ENCODE measurements at regions not wholly inside any gene's neighbourhood (a gene's known extent, or its start where the extent isn't known, plus 50 kb on each side); places are given as distances from the start of the nearest gene placed in this dataset.
A peak's percentile ranks its signal among the peaks of the same experiment; 100 is the strongest.

DNA sequence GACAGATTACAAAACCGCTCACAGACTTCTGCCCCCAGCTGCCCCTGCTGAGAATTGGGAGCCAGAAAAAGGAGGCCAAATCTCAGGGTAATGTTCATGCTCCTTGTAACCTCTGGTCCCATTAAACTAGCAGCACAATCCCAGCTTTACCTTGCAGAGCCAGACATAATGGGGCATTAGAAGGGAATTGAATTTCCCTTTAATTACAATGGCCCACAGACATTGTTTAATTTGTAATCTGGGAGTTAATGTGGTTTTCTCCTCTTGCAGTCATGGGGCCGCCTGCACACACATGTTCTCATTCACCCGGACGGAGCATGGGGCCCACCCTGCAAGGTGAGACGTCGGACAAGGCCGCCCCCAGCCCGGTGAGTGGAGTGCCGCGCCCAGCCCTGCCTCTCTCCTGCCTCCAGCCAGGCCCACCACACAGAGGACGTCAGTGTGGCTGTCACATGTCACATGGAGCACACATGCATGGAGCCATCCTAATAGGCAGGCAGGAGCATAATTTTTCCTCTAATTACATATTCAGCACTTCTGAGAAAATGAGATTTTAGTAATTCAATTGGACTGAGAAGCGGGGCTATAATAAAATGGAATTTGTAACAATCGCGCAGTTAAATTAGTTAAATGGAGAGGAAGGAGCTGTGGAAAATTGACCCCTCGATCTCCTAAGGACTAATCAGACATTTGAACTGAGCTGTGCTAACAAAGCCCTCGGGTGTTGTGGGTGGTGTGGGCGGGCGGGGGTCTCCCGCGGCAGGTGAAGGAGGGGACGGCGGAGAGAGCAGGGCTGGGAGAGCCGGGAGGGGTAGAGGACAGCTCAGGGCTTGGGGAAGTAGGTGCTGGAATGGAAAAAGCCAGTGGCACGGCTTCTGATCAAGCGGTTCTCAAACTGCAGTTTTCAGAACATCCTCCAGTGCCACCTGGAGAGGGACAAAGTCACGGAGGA, 87.7 kb downstream of the ENGASE start:
- no peak for DNase-seq

DNA sequence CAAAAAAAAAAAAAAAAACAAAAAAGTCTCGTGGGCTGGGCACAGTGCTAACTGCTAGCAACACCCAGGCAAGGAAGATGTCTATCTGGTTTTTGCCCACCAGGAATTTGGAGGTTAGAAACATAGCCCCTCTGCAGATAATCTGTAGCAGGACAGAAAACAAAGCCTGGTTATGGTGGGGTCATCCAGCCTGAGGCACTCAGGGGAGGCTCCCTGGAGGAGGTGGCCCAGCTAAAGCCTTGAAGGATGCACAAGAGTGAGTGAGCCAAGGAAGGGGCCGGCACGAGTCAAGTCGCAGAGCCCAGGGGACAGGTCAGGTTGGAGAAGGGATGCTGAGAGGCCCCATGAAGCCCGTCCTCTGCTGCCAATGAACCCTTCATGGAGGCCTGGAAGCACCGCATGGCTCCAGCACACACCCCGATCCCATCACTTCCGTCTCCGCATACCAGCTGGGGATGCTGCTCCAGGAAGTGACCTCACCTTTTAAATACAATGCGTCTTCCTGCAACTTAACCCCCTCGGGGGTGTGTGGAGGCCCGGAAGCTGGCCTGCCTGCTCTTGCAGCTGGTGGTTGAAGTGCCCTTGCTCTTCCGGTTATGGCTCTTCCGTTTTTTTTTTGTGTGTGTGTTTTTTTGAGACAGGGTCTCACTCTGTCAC, 86.5 kb downstream of the ENGASE start:
- DNase-seq = peak; percentile 11

DNA sequence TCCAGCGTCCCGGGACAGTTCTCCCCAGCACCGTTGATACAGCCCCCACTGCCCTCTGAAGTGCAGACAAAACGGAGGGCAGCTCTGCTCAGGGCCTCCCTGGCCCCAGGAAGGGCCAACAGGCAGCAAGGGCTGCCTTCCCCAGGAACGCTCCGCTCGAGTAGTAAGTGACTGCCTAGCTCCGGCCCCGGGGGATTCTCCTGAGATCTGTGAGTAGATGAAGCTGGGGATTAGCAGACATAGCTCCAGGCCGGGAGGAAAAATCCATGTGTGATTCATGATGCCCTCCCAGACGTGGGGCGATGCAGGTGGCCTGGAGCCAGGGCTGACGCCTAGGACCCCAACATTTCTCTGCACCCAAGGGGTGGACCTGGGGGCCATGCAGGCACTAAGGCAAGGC, 85.3 kb downstream of the ENGASE start:
- no peak for DNase-seq

DNA sequence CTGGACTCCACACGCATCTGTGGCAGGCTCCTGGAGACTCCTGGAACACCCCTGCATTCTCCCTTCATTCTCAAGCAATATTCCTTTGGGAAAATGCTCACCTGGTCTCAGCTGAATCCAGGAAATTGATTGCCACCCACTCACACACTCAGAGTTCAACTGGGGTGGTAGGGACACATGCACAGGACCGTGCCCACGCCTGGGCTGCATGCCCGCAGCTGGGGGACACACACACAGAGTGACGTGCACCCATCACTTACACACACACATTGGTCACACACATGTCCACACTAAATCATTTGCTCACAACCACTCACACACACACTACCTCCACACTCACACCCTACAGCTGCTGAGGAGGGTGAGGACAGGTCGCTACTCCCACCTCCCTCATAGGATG, 84.8 kb downstream of the ENGASE start:
- no peak for DNase-seq

DNA sequence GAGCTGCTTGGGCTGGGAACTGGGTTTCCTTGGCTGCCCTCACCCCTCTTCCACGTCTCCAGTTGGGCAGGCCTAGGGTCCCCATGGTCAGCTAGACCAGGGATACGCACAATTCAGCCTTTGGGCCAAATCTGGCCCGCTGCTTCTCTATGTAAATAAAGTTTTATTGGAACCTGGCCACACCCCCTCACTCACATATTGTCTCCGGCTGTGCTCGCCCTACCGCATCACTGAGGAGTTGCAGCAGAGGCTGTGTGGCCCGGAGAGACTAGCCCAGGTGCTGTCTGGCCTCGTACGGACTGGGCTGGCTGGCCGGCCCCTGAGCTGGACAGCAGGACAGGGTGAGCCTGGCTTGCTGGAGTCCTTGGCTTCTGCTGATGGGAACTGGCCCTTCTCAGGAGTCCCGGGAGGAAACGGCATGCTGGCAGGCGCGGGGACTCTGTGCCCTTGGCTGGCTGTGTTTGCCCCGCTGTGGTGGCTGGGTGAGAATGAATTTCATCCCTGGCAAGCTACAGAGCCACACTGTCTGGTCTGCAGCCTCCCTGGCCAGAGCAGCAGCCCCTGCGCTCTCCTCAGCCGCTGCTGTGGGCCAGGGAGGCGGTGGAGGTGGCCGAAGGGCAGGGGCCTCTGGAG, 82.0 kb downstream of the ENGASE start:
- no peak for DNase-seq

DNA sequence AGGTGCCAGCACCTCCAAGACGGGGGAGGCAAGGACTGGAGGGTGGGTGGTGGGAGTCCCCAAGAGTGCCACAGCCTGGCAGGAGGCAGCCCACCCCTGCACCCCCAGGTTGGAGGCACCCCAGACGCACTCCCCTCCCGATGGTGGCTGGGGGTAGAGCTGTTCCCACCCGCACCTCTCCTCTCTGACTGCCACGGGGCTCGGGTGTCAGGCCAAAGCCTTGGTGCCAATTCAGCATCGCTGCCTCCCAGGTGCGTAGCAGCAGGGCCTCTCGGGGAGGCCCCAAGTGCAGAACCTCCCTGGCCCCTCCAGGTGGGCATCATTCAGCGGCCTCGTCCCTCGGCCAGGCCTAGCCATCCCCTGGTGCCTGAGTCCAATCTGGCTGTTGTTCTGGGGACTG, 81.1 kb downstream of the ENGASE start:
- DNase-seq = no peak

DNA sequence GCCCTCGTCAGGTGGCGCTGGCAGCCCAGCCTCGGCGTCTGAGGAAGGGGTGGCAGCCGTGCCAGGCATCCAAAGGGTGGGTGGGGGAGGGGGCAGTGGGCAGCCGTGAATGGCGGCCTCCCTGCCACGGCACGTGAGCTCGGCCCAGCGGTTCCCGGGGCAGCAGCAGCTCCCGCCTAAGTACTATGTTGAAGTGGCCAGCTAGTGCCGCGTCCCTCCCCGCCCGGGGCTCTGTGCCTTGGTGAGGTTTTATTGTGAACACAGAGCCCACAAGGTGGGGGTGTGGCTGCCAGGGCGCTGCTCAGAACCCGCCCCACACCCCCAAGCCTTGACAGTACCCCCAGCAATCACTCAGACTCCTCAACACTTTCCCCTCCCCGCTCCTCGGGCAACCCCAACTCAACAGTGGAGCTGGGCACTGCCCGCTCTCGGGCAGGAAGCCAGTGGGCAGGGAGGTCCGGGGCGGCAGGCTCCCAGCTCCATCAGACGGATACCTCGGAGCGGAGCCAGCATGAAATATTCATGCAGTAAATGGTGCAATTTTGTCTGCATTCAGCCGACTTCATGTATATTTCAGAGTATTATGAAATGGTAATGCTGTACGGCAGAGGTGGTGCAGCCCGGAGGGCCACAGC, 80.4 kb downstream of the ENGASE start:
- DNase-seq = no peak

DNA sequence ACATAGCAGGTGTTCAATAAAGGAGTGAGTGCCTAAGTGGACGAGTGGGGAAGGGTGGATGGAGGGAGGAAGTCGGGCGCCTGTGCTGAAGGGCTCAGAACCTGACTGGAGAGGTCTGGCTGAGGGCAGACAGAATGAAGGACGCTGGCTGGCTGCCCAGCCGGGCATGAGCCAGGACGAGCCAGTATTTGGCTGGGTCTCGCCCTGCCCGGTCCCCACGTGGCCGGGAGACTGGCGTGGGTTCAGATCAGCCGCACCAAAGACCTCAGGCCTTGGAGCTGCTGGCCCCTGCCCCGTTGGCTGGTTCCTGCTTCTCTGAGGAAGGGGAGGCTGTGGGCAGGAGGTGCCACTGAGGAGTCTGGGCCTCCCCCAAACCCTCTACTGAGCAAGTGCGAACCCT, 79.8 kb downstream of the ENGASE start:
- DNase-seq = no peak

DNA sequence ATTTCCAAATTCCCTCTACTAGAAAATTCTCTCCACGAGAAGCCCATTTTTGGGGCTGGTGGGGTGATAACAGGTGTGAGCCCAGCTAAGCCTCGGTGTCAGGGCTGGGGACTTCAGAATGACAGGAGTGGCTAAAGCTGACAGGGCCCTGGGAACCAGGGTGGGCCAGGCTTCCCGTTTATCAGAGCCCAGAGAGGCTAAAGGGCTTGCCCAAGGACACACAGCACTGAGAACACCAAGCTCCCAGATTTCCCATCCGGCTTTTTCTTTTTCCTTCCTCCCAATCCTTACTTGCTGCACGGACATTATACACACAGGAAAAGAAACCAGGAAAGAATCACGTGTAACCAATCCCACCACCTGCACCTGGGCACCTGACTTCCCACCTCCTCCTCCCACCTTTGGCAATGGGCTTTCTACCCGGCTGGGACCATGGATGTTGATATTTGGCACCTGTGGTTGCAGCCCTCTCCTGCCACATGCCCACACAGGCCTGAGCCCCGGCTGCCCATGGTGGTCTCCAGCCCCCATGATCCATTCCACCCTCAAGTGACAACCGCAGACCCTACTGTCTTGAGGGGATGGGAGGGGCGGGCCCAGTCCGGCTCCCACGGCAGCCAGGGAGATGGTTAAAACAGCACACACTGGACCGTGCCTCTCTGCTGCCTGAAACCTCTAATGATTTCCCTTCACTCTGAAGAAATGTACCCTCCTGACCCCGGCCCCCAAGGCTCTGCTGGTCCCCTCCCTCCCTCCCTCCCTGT, 78.9 kb downstream of the ENGASE start:
- DNase-seq = no peak

DNA sequence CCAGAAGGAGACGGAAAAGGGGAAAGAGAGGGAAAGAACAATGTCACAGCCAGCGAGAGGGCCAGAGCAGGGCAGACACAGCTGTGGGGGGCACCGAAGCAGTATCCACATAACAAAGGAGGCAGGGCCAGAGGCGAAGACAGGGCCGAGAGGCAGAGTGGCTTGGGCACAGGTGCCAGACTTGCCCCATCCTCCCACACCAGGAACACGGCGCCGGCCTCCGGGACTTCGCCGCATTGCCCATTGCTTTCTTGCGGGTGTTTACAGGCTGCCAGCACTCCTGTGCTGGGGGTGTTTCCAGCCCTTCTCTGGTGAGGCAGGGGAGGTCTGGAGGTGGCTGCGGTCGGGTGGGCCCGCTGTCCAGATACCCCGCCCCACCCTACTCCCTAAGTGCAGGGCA, 78.0 kb downstream of the ENGASE start:
- no peak for DNase-seq

DNA sequence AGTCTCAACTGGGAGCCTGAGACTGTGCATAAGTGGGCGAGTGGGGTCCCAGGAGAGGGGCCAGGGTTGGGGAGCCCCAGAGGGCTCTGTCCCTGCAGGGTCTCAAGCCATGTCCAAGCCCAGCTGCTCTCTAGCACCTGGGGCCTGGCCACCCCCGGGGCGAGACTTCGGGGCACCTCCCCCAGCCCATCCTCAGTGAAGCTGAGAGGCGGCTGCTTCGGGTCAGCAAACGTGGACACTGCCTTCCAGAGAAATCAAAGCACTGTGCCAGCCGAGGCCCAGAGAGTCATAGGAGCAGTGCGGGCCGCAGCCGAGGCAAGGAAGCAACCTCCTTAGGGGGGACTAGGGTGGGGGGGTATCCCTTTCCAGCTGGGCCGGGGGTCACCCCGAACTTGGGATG, 77.5 kb downstream of the ENGASE start:
- DNase-seq = no peak

DNA sequence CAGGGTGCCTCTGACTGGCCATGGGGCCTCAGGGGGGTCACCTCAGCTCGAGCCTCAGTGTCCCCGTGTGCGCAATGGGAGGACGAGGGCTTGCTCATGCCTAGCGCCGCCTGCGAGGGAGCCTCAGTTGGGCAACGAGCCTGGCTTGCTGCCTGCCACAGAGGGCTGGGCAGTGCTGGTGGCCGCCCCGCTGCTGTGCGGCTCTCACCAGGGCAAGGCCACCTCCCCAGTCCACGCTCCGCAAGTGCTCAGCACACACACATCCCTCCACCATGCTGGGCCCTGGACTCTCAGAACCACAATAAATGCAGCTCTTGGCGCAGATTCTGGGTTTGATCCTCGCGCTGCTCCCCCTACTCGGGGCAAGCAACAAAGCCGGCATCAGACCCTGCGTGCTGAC, 76.2 kb downstream of the ENGASE start:
- no peak for DNase-seq

DNA sequence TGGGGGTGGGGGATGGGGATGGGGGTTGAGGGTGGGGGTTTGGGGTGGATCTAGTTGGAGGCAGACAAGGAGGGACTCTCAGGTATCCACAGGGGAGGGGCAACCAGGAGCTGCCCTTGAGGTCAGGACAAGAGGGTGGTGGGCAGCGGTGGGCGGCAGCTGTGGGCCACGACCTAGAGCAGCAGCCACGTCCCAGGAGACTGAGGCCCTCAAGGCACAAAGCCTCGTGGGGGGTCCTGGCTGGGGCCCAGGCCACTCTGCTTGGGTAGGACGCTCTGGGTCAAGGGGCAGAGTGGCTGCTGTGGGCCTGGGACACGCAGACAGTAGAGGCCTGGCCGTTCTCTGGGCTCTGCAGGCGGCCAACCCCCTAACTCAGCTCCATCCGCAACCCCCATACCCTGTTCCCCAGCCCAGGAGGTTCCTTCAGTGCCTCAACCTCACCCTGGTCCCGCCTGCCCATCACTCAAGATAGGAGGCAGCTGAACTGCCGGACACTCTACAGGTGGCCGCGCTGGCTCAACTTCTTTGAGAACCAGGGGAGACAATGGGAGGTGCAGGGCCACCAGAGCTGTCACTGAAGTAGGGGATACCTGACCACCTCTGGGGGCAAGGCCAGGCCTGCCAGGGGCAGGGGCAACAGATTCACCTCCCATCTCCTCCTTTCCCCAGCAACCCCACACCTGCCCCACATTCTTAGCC, 75.6 kb downstream of the ENGASE start:
- no peak for DNase-seq

DNA sequence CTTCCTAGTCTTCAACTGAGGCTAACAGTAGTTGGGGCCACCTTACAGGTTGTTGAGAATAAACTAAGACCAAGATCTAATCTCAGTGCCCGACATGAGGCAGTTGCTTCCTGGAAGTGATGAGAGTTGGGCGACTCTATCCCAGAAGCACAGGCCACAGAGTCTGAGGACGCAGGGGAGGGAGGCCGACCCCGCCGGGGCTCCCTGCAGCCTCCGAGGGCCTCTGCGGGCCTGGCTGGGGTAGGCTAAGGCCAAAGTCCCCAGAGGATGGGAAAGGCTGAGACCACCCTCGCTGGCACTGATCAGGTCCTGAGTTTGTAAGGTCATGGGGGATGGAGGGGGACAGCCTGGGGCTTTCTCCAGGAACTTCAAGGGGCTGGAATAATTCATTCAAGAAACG, 74.0 kb downstream of the ENGASE start:
- DNase-seq = no peak

DNA sequence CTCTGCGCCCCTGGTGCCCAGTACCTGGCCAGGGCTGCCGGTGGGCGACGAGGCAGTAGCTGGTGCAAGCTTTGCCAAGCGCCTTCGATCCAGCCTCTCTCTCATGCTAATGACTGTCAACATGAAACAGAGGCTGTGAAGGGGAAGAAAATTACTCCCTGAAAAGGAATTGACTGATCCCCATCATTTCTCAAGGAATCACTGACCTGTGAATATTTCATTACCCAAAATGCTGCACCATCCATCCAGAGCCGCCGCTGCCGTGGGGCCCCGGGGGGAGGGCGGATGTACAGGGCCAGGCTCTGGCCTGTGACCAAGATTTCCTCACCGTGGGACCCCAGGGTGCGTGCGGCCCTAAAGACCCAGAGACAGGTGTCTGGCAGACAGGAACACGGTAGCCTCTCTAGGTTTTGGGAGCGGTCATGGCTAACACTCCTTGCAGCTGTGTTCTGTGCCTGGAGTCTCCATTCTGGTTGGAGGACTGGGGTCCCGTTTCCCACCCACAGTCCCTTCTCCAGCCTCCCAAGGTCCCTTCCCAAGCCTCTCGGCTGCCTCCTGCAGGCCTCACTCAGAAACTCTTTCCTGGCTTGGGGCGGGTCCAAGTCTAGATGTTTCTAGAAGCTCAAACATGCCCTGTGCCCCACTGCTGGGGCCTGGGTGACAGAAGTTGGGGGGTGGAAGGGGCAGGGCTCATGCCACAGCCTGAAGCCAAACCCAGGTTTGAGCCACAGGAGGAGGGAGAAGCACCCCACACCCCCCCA, 73.3 kb downstream of the ENGASE start:
- DNase-seq = no peak

DNA sequence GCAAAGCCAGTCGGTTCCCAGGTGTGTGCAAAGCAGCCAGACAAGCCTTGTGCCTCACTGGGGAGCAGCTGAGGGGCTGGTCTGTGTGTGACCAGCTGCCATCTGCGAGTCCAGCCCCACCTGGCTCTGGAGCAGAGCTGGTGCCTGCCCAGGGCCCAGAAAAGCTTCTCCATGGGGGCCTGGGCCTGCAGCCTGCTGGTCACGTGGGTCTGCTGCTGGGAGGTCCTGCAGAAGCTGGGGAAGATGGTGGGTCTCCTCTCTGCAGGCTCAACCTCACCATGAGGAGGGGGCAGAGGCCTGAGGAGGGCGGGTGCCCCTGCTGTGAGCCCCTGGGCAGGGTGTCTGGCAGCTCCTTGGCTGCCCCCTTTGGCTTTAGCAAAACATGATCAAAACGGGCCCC, 71.9 kb downstream of the ENGASE start:
- DNase-seq = no peak

DNA sequence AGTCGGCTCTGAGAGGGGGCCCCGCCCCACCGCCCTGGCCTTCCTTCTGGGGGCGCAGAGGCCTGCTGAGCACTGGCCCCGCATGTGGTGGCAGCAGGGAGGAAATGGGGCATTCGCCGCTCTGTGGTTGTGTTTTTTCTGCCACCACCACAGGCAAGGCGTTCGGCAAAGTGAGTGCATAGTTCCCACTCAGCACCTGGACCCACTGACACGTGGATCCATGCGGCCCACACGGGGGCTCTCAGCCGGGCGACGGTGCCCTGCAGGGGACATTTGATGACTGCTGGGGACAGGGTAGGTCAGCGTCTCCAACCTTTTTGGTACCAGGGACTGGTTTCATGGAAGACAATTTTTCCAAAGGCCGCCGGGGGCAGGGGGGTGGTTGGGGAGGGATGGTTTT, 70.9 kb downstream of the ENGASE start:
- DNase-seq = no peak

DNA sequence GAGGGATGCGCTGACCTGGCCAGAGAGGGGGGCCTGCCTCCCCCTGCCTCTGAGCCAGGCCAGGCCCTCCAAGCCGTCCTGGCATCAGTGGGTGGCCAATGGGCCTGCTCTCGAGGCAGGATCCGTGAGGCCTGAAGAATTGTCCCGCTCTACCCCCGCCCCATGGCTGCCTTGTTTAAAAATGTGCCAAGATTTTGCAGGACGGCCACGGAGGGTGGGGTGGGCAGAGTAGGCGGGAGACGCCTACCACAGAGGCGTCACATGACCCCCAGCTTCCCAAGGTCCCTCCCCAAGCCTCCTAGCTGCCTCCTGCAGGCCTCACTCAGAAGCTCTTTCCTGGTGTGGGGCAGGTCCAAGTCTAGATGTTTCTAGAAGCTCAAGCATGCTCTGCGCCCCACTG, 69.5 kb downstream of the ENGASE start:
- no peak for DNase-seq

DNA sequence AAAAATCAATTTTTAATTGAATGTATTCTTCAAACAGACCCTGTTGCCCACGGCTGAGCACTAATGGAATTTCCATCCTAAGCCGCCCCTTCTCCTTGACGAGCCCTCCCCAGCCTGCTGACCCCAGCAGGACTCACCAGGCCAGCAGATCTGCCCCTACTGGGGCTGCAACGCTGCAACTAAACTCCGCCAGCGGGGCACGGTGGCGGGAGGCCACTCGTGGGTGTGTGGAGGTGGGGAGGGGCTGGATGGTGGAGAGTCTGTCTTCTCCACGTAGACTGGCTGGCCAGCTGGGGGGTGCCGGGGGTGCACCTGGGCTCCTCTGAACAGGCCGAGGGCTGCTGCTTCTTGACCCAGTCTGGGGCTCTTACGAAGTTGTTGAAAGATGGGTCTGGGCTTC, 67.8 kb downstream of the ENGASE start:
- no peak for DNase-seq

DNA sequence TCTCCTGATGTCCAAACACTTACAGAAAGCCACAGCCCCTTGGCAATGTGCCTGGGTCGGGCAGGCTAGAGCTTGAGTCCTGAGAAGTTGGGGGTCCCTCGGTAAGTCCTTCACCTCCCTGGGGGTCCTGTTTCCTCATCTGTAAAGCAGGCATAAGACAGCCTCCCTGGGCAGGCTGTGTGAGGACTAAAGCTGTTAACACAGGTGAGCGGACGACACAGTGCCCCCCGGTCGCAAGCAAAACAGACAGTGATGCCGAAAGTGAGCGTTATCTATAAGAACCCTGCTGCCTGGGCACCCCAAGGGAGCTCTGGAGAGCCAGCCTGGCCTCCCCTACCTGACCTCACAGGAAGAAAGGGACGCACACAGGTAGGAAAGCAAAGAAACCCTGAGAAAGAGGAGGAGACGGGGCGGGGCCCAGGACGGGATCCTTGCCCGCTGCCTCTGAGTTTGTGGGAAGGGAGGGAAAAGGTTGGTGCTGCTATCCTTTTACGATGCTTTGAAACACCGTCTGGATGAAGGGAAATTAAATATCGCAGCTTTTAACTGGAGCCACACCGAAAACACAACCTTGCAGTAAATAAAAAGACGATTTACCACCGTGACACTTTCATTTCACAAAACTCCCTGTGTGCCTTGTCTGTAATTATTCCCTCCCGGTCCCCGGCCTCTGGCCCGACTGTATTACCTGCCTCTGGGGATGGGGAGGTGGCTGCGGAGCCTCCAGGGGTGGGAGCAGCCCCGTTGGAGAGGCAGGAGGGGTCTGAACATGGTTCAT, 67.1 kb downstream of the ENGASE start:
- no peak for DNase-seq

DNA sequence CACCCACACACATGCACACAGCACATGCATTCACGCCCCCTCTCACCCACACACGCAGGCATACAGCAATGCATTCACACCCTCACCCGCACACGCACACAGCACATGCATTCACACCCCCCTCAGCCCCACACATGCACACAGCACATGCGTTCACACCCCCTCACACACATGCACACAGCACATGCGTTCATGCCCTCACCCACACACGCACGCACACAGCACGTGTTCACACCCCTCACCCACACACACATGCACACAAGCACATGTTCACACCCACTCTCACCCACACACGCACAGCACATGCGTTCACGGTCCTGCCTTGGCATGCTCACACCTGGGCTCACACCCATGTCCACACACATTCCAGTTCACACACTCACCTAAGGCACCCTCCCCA, 64.2 kb downstream of the ENGASE start:
- no peak for DNase-seq
